ENCODE measurements at regions not wholly inside any gene's neighbourhood (a gene's known extent, or its start where the extent isn't known, plus 50 kb on each side); places are given as distances from the start of the nearest gene placed in this dataset.

- no peak for ATAC-seq
Observed at GRCh38 chr2:16561676-16562075, 104.0 kb downstream of the CYRIA start.

DNA sequence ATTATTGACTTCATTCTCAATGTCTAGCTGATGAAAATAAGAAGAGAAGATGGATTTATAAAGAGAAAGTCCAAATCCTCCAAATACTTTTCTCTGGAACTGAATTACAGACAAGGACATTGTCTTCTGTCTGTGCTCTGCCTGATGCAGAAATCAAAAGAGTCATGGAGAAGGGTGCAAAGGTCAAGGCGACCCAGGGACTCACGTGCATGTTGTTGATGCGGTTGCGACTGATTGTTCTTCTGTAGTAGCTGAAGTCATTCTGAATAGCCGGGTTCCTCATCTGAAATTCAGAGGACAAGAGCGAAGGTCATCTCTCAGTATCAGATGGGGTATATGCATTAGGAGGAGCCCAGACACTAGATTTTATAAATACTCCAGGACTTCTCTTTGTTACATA is 104.4 kb downstream of the CYRIA start:
- no peak for ATAC-seq

GRCh38 chr2:16559278-16560067 is 106.2 kb downstream of the CYRIA start:
- ATAC-seq: no peak

DNA sequence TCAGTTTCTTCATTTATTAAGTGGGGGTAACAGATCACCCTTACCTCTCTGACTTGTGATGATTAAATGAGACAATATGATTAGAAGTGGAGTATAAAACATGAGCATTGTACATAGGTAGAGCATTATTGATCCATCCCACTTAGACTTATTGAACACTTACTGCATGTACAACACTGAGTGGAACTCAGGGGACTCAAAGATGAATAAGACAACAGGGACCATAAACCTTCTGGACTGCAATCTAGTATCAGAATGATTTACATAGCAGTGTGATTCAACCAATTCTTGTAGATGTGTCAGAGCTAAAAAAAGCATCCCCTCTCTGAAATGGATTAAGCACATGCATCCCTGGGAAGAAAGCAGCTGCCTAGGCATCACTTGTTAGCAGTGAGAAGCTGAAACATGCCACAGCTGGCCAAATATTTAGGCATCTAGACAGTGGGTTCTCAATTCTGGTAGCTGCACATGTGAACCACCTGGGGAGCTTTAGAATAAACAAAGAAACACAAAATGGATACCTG is 111.5 kb downstream of the CYRIA start:
- no peak for ATAC-seq

DNA sequence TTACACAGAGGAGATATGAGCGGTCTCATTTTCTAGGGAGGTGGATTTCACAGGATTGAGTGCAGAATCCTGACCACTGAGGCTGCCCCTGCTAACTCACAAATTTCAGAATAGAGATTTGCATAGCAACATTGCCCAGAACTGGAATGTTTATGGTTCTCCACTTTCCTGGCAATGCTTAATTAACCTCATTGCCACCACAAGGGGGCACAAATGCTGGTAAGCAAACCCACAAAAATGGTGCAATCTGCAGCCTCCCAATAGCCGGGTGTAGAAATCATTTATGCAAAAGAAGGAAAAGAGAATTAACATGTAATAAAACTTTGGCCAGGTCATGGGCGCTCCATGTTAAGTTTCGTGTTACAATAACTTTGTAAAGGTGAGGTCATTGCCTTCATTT is 112.4 kb downstream of the CYRIA start:
- no peak for ATAC-seq

- ATAC-seq: no peak
Observed at GRCh38 chr2:16552202-16552601, 113.4 kb downstream of the CYRIA start.

GRCh38 chr2:16548036-16548435 is 117.6 kb downstream of the CYRIA start:
- ATAC-seq: no peak

DNA sequence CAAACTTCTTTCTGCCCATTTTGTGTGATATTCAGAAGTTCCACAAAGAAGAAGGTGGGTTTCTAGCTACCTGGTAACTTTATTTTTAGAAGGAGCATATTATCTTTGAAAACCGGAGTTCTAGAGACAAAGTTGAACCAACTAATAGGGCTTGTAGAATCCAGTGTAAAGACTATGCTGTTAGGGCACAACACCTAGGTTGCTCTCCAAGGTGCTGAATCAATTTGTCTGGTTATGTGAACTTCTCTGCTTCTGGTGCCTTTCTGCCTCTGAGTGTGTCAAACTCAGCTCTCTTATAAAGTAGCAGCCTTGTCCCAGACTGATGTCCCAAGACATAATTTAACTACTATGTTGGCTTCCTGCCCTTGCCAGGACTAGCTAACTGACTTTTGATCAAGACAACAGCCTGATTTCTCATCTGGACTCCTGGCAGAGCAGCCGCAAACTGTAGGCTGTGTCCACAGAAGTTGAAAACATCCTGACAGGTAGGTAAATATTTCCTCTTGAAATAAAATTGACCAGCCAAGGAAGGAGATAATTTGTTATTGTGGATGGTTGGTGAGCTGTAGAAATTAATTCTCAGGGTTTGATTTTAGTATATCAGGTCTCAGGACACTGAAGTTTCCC is 119.4 kb downstream of the CYRIA start:
- peak; percentile 45 for ATAC-seq

DNA sequence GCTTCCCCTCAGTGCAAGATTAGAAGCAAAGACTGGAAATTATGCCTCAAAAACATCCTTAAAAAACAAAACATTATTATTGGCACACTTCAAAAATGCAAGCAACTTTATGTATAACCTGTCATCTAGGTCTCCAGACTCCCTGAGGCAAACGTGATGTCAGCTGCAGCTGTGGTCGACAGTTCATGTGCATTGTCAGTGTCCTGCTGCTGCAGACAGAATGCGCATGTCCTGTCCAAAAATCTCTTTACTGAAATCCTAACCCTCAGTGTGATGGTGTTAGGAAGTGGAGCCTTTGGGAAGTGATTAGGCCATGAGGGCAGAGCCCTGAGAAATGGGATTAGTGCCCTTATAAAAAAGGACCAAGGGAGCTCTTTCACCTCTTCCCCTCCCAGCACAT is 126.9 kb downstream of the CYRIA start:
- ATAC-seq: no peak

- ATAC-seq: no peak
Observed at GRCh38 chr2:16537347-16537746, 128.3 kb downstream of the CYRIA start.

GRCh38 chr2:16526193-16526592 is 139.4 kb downstream of the CYRIA start:
- no peak for ATAC-seq

DNA sequence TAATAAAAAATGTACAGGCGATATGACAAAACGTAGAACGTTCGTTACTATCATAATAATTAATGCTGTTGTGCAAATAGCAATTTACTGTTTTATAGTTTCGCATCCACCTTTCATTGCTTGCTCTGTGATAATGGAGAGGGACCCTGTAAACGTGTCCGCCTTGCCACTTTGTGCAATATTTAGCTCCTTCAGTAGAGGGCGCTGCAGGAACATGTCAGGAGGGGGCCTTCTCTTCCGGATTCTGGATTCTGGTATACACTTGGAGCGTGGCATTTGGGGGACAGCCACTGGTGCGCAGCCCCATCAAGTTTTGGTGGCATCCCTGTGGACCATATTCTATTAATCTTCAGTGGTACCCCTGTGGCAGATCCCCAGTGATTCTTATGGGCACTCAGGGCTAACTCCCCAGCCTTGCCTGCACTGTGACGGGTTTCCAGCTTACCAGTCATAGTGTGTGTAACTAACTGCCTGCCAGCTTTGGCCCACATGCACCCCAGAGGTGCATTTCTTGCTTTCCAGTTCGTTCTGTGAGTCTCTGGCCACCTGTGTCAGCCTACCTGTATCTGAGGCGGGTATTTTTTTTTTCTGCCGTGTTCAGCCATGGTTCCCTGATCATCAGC is 140.3 kb downstream of the CYRIA start:
- no peak for ATAC-seq

- ATAC-seq: no peak
Observed at GRCh38 chr2:16523711-16524110, 141.9 kb downstream of the CYRIA start.

DNA sequence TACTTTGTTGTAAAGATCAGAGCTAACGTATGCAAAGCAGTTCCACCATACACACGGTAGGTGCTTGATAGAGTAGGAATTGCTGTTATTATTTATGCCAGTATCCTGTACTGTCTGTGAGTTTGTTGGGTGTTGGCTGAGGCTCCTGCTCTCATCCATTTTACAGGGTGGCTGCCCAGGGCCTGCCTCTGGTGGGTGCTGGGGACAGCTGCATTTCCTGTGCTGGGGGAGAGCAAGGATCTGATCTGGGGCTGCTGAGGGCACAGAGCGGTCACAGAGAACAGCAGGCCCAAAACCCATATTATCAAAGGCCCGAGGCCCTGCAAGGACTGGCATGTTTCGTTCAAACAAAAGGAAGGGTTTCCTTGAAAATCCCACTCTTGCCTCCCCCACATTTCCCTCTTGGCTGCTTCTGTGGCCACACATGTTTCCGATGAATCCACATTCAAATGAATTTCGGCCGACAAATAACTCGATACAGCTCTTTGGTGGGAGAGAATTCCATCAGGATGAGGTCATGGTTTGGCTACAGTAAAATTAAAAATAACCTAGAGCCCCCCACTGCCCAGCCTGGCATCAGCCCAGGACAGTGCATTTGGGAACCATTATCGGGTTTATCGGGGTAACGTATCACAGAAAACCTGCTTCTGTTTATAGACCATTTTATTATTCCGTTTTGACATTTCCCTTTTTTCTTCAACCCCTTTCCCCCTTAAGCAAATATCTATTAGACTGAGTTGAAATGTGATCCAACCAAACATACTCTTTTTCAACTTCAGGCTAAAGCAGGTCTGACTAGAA is 143.4 kb downstream of the CYRIA start:
- ATAC-seq: no peak

- ATAC-seq: no peak
Observed at GRCh38 chr2:16520891-16521290, 144.7 kb downstream of the CYRIA start.

DNA sequence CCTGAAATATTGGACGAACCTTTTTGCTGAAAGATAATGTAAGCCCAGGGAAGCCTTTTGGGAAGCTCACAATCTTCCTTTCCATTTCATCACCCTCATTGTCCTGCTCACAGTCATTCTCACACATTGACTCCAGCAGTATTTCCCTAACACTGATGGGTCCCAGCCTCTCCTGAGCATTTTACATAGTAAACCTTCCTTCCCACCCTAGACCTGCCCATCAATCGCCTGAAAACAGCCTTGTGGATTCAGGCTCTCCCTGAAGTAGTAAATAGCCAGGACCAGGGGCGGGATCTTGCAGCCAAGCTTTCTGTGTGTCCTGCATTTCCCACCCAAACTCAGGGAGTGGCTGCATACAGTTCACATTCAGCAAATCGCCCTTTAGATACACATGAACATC is 149.9 kb downstream of the CYRIA start:
- no peak for ATAC-seq

GRCh38 chr2:16513626-16514025 is 152.0 kb downstream of the CYRIA start:
- no peak for ATAC-seq

DNA sequence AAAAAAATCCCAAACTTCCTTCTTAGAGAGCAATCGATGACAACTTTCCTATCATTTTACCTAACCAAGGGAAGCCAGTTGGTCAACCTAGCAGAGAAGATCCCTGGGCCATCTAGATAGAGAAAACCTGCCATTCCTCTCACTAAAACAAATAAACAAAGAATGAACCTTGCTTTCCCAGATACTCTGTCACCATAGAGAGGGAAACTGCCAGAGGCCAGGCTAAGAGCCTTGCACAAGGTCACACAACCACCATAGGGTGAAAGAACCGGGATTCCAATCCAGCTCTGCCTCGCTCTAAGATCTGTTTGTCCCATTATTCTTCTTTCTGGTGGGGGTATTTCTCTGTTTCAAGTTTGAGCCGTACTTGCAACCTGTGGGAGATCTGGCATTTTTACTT is 154.6 kb downstream of the CYRIA start:
- ATAC-seq: no peak

DNA sequence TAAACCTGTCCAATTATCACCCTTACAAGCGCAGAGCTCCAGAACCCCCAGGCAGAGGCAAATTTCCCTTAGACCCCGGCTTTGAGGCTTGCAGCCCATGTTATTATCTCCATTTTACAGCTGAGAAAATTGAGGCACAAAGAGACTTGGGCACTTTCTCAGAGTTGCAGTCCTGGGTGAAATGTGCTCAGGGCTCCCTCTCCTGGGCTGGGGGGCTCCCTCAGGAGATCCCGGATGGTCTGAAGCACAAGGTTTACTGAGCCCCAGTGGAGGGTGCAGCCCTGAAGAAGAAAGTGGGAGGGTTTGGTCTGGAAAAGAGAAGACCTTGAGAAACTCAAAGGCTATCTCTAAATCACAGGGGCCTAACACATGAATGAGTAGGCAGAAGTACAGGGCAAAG is 156.6 kb downstream of the CYRIA start:
- no peak for ATAC-seq

DNA sequence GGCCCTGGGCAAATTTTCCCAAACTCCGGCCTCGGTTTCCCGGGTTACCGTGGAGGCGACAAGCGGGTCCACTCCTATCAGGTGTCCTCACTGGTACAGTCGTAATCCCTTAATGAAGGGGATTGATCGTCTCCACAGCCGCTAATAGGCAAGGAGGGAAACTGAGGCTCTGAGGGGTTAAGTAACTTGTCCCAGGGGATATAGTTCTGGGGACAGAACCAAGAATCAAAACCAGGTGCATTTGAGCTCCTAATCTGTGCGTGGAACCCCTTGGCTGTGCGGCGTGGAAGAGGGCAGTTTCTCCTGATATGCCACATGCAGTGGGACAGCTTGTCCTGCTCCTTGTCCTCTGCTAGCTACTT is 157.2 kb downstream of the CYRIA start:
- ATAC-seq: no peak

DNA sequence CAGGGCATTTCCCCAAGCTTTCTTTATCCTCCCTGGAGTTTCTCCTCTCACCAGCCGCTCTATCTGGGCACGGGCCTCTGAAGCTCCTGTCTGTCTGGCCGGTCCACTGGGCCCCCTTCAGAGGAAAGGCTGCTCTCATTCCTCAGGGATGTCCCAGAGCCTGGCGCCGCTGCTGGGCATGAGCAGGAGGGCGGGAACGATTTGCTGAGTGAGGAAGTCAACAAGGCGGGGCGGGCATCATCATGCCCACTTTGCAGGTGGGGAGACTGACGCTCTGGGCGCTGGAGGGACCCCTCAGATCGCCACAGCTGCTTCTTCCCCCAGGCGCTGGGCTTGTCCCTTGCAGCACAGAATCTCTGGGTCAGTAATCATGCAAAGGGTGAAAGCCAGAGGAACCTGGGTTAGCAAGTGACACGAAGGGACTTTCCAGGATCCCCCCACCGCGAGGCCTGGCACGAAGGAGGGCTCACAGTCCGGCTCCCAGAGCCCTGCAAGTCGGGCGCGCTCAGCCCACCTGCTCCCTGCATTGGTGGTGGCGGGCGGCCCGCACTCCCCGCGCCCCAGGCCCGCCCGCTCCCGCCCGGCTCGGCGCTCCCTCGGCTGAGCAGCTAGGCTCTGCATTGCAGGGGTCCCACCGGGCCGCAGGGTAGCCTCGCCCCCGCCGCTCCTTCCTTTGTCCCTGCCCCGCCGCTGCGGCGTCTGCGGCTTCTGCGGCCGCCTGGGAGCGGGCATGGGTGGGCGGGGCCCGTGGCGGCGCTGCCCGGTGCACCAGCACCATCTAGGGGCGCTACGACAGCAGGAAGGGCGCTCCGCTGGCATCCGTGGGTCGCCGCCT is 157.8 kb downstream of the CYRIA start:
- peak; percentile 86 for ATAC-seq

- ATAC-seq: no peak
Observed at GRCh38 chr2:16506366-16506765, 159.3 kb downstream of the CYRIA start.
